HUES64 (cell line): ENCODE measurements at regions not wholly inside any gene's neighbourhood (a gene's known extent, or its start where the extent isn't known, plus 50 kb on each side); places are given as distances from the start of the nearest gene placed in this dataset.

Experiments
- H3K27ac ChIP-seq: 2 replicates; pipeline ENCODE4 v1.7.0; 2013; ENCODE audit warnings: low read depth, low read length, inconsistent platforms
- H3K27me3 ChIP-seq: 2 replicates; pipeline ENCODE4 v1.6.1; 2013; ENCODE audit warnings: mild to moderate bottlenecking, low read length; ENCODE audit not compliant: insufficient read depth
- H3K36me3 ChIP-seq: 2 replicates; pipeline ENCODE4 v1.6.1; 2013; ENCODE audit warnings: mild to moderate bottlenecking, low read length; ENCODE audit not compliant: insufficient read depth
- H3K4me1 ChIP-seq: 2 replicates; pipeline ENCODE4 v1.6.1; 2013; ENCODE audit warnings: mild to moderate bottlenecking, low read length, moderate library complexity; ENCODE audit not compliant: insufficient read depth
- H3K4me3 ChIP-seq: 2 replicates; pipeline ENCODE4 v1.5.1; 2013; ENCODE audit warnings: mild to moderate bottlenecking, low read length, moderate library complexity
- H3K9ac ChIP-seq: 2 replicates; pipeline ENCODE4 v1.6.1; 2013; ENCODE audit warnings: mild to moderate bottlenecking, low read depth, low read length
- H3K9me3 ChIP-seq: 2 replicates; pipeline ENCODE4 v1.6.1; 2013; ENCODE audit warnings: low read depth, low read length; ENCODE audit not compliant: insufficient read depth
- WGBS: fragments of 150-250, 120-280 bp; methylation state at CpG from one replicate; pipeline ENCODE4 v1.1.7; 2013; ENCODE audit warnings: missing lambda C conversion rate; 5-methylcytosine and 5-hydroxymethylcytosine counted together

GRCh38 chr13:29993196-29993595, 142.8 kb upstream of the UBL3 start:
- Histone ChIP-seq H3K27ac (no peak overlapping the region), H3K27me3 (no peaks in the 10 kb centered on the region), H3K4me3 (no peak overlapping the region), H3K9me3 (peaks cover 1% of the 10 kb centered on the region; the same call in 1 of the 2 replicates), H3K36me3 (no peaks in the 10 kb centered on the region), H3K9ac (no peak overlapping the region), H3K4me1 (no peaks in the 10 kb centered on the region)
- 84% methylated on average over 4 of the region's 4 CpGs for WGBS

GRCh38 chr13:29991343-29991742, 140.9 kb upstream of the UBL3 start:
- 81% methylated on average over 6 of the region's 6 CpGs for WGBS
- H3K9me3 ChIP-seq: peaks cover 17% of the 10 kb centered on the region
- H3K27ac ChIP-seq: no peak overlapping the region
- no peaks in the 10 kb centered on the region for H3K4me1 ChIP-seq
- no peaks in the 10 kb centered on the region for H3K27me3 ChIP-seq
- H3K4me3 ChIP-seq: no peak overlapping the region
- no peaks in the 10 kb centered on the region for H3K36me3 ChIP-seq
- H3K9ac ChIP-seq: no peak overlapping the region

GRCh38 chr13:29987340-29987739, 136.9 kb upstream of the UBL3 start:
- H3K27ac ChIP-seq: no peak overlapping the region
- H3K9me3 ChIP-seq: peaks cover 24% of the 10 kb centered on the region
- no peak overlapping the region for H3K4me3 ChIP-seq
- H3K27me3 ChIP-seq: no peaks in the 10 kb centered on the region
- H3K9ac ChIP-seq: no peak overlapping the region
- H3K36me3 ChIP-seq: no peaks in the 10 kb centered on the region
- no peaks in the 10 kb centered on the region for H3K4me1 ChIP-seq

- H3K36me3 ChIP-seq: no peaks in the 10 kb centered on the region
- no peak overlapping the region for H3K9ac ChIP-seq
- no peaks in the 10 kb centered on the region for H3K4me1 ChIP-seq
- WGBS: 93% methylated on average over 2 of the region's 2 CpGs
- H3K27me3 ChIP-seq: no peaks in the 10 kb centered on the region
- H3K9me3 ChIP-seq: peaks cover 17% of the 10 kb centered on the region
- no peak overlapping the region for H3K4me3 ChIP-seq
- no peak overlapping the region for H3K27ac ChIP-seq
Measured at GRCh38 chr13:29980339-29980738, 129.9 kb upstream of the UBL3 start.

GRCh38 chr13:29978211-29978610, 127.8 kb upstream of the UBL3 start:
- Histone ChIP-seq H3K9me3 (peaks cover 17% of the 10 kb centered on the region), H3K27me3 (no peaks in the 10 kb centered on the region), H3K4me1 (no peaks in the 10 kb centered on the region), H3K36me3 (no peaks in the 10 kb centered on the region), H3K27ac (no peak overlapping the region), H3K9ac (no peak overlapping the region), H3K4me3 (no peak overlapping the region)
- WGBS: no CpG with 5 or more reads among the region's 2 CpGs

GRCh38 chr13:29977476-29978120, 127.2 kb upstream of the UBL3 start:
- Histone ChIP-seq H3K27me3 (no peaks in the 10 kb centered on the region), H3K36me3 (no peaks in the 10 kb centered on the region)

GRCh38 chr13:29976535-29976934, 126.1 kb upstream of the UBL3 start:
- H3K9ac ChIP-seq: no peak overlapping the region
- H3K27me3 ChIP-seq: no peaks in the 10 kb centered on the region
- peaks cover 7% of the 10 kb centered on the region for H3K9me3 ChIP-seq
- no peak overlapping the region for H3K4me3 ChIP-seq
- no peaks in the 10 kb centered on the region for H3K36me3 ChIP-seq
- H3K4me1 ChIP-seq: no peaks in the 10 kb centered on the region
- H3K27ac ChIP-seq: no peak overlapping the region
- 95% methylated on average over 5 of the region's 5 CpGs for WGBS

More at GRCh38 chr13:29977476-29978120, 127.2 kb upstream of the UBL3 start:
- Histone ChIP-seq H3K4me1 (no peaks in the 10 kb centered on the region), H3K9me3 (peaks cover 15% of the 10 kb centered on the region), H3K4me3 (no peak overlapping the region), H3K27ac (no peak overlapping the region), H3K9ac (no peak overlapping the region)
- 96% methylated on average over 5 of the region's 6 CpGs for WGBS

- H3K9ac ChIP-seq: no peak overlapping the region
- no peaks in the 10 kb centered on the region for H3K36me3 ChIP-seq
- no peaks in the 10 kb centered on the region for H3K9me3 ChIP-seq
- H3K4me1 ChIP-seq: no peaks in the 10 kb centered on the region
- no peaks in the 10 kb centered on the region for H3K27me3 ChIP-seq
- WGBS: no CpG with 5 or more reads among the region's 1 CpG
- H3K27ac ChIP-seq: no peak overlapping the region
- H3K4me3 ChIP-seq: no peak overlapping the region
Measured at GRCh38 chr13:29975283-29975682, 124.9 kb upstream of the UBL3 start.

- H3K9ac ChIP-seq: no peak overlapping the region
- no peak overlapping the region for H3K27ac ChIP-seq
- peaks cover 30% of the 10 kb centered on the region for H3K9me3 ChIP-seq
- no peaks in the 10 kb centered on the region for H3K36me3 ChIP-seq
- WGBS: 93% methylated on average over 5 of the region's 5 CpGs
- peaks cover 7% of the 10 kb centered on the region; the same call in 1 of the 2 replicates for H3K4me1 ChIP-seq
- H3K4me3 ChIP-seq: no peak overlapping the region
- H3K27me3 ChIP-seq: no peaks in the 10 kb centered on the region
Measured at GRCh38 chr13:29969286-29969685, 118.9 kb upstream of the UBL3 start.

- Histone ChIP-seq H3K9ac (0 out of 2 replicates have a peak overlapping the region, but pooled peaks have one; percentile 8), H3K27me3 (no peaks in the 10 kb centered on the region), H3K27ac (peak overlapping the region; percentile 62; the same call in 1 of the 2 replicates), H3K4me3 (peak overlapping the region; percentile 24; the same call in 1 of the 2 replicates), H3K9me3 (peaks cover 30% of the 10 kb centered on the region), H3K36me3 (no peaks in the 10 kb centered on the region), H3K4me1 (peaks cover 17% of the 10 kb centered on the region; the same call in 1 of the 2 replicates)
- 31% methylated on average over 10 of the region's 10 CpGs for WGBS
Measured at GRCh38 chr13:29964181-29964845, 113.9 kb upstream of the UBL3 start.

- H3K9me3 ChIP-seq: peaks cover 24% of the 10 kb centered on the region
- H3K9ac ChIP-seq: no peak overlapping the region
- H3K27me3 ChIP-seq: no peaks in the 10 kb centered on the region
- no peaks in the 10 kb centered on the region for H3K36me3 ChIP-seq
- WGBS: 79% methylated on average over 2 of the region's 3 CpGs
- H3K4me1 ChIP-seq: peaks cover 24% of the 10 kb centered on the region; the same call in 1 of the 2 replicates
- no peak overlapping the region for H3K4me3 ChIP-seq
- no peak overlapping the region for H3K27ac ChIP-seq
Measured at GRCh38 chr13:29963089-29963488, 112.7 kb upstream of the UBL3 start.
